H1 (cell line): ENCODE measurements at regions not wholly inside any gene's neighbourhood (a gene's known extent, or its start where the extent isn't known, plus 50 kb on each side); places are given as distances from the start of the nearest gene placed in this dataset.

Experiments used
- CHD2 ChIP-seq: IDR thresholded peaks from 2 replicates; pipeline ENCODE4 v1.6.1; 2012; ENCODE audit warnings: low read length, improper control_type of control experiment
- EZH2 ChIP-seq: fragments of 200-600 bp; sonication (generic); IDR thresholded peaks from 2 replicates; pipeline ENCODE4 v1.7.1; 2012; ENCODE audit warnings: low read depth, mild to moderate bottlenecking, moderate library complexity, low read length, inconsistent platforms; ENCODE audit not compliant: severe bottlenecking
- FOSL1 ChIP-seq: IDR thresholded peaks from 2 replicates; pipeline ENCODE4 v1.6.1; 2011; ENCODE audit warnings: mild to moderate bottlenecking, low read depth, low read length, moderate library complexity; ENCODE audit not compliant: insufficient read depth
- HDAC2 ChIP-seq, 2 experiments: fragments of 300-600 bp in 1 of 2; sonication (generic) in 1 of 2; IDR thresholded peaks; 2 replicates each; pipeline ENCODE4 v1.6.1; 2011 to 2012; ENCODE audit warnings: low read depth in 2 of 2, low read length in 2 of 2, mild to moderate bottlenecking in 2 of 2, moderate library complexity in 2 of 2, borderline replicate concordance in 1 of 2, inconsistent platforms in 1 of 2
- HDAC6 ChIP-seq: IDR thresholded peaks from one replicate; pipeline ENCODE4 v1.7.1; 2012; ENCODE audit warnings: low read depth, mild to moderate bottlenecking, inconsistent platforms, low read length, moderate library complexity
- NANOG ChIP-seq: IDR thresholded peaks from 2 replicates; pipeline ENCODE4 v1.6.1; 2011; ENCODE audit warnings: low read length, low read depth, mild to moderate bottlenecking, inconsistent platforms; ENCODE audit not compliant: insufficient read depth, poor library complexity, severe bottlenecking
- POLR2A ChIP-seq, 2 experiments: IDR thresholded peaks; 1 replicate in 1 of 2; 2 replicates in 1 of 2; pipeline ENCODE4 v1.6.1; 2011; ENCODE audit warnings: low read depth in 2 of 2, low read length in 2 of 2, mild to moderate bottlenecking in 2 of 2; ENCODE audit errors: control extremely low read depth in 1 of 2
- POLR2AphosphoS5 ChIP-seq: IDR thresholded peaks from 2 replicates; pipeline ENCODE4 v1.6.1; 2011; ENCODE audit warnings: low read depth, low read length
- TF ChIP-seq, protein P1 (sequence below), 3 experiments: IDR thresholded peaks; 1 replicate in 2 of 3; 2 replicates in 1 of 3; pipeline versions ENCODE4 v1.5.1 to v1.6.1; 2011; ENCODE audit warnings: low read length in 3 of 3, mild to moderate bottlenecking in 3 of 3, inconsistent platforms in 2 of 3, low read depth in 1 of 3, moderate library complexity in 1 of 3; ENCODE audit not compliant: insufficient read depth in 1 of 3; ENCODE audit errors: control extremely low read depth in 1 of 3

- TF ChIP-seq FOSL1, result no peak
- TF ChIP-seq POLR2AphosphoS5, result no peak
- no peak for TF ChIP-seq NANOG
- no peak for TF ChIP-seq HDAC6
- no peak for TF ChIP-seq CHD2
- TF ChIP-seq, protein P1, sequence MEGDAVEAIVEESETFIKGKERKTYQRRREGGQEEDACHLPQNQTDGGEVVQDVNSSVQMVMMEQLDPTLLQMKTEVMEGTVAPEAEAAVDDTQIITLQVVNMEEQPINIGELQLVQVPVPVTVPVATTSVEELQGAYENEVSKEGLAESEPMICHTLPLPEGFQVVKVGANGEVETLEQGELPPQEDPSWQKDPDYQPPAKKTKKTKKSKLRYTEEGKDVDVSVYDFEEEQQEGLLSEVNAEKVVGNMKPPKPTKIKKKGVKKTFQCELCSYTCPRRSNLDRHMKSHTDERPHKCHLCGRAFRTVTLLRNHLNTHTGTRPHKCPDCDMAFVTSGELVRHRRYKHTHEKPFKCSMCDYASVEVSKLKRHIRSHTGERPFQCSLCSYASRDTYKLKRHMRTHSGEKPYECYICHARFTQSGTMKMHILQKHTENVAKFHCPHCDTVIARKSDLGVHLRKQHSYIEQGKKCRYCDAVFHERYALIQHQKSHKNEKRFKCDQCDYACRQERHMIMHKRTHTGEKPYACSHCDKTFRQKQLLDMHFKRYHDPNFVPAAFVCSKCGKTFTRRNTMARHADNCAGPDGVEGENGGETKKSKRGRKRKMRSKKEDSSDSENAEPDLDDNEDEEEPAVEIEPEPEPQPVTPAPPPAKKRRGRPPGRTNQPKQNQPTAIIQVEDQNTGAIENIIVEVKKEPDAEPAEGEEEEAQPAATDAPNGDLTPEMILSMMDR (IDR thresholded peaks at IDR 0.05; ENCODE audit: control extremely low read depth in 1 of 3, insufficient read depth in 1 of 3, low read depth in 1 of 3, low read length in 3 of 3), result no peak
- TF ChIP-seq HDAC2 (IDR thresholded peaks at IDR 0.05; ENCODE audit: borderline replicate concordance in 1 of 2, low read depth in 2 of 2, low read length in 2 of 2), result no peak
- TF ChIP-seq EZH2, result no peak
- TF ChIP-seq POLR2A (IDR thresholded peaks at IDR 0.05; ENCODE audit: control extremely low read depth in 1 of 2, low read depth in 2 of 2, low read length in 2 of 2), result no peak
Observed at GRCh38 chr9:107836300-107836699, 346.7 kb upstream of the KLF4 start.
